Ascending aorta (tissue), 2 donors: ENCODE measurements at regions not wholly inside any gene's neighbourhood (a gene's known extent, or its start where the extent isn't known, plus 50 kb on each side); places are given as distances from the start of the nearest gene placed in this dataset.

ENCODE experiments used
- DNase-seq, 2 donors: peaks; one replicate each; pipeline ENCODE4 v3.0.0-alpha.2; 2019; ENCODE audit warnings: low spot score in 2 of 2
- H3K27ac ChIP-seq, 2 donors: fragments of 200-600 bp; sonication (generic); one replicate each; pipeline ENCODE4 v1.5.1; 2016 to 2017; ENCODE audit warnings: mild to moderate bottlenecking in 1 of 2
- H3K27me3 ChIP-seq: fragments of 200-600 bp; sonication (generic); one replicate; pipeline ENCODE4 v1.5.1; 2017
- H3K36me3 ChIP-seq, 2 donors: fragments of 200-600 bp; sonication (generic); one replicate each; pipeline ENCODE4 v1.5.1; 2016
- H3K4me1 ChIP-seq, 2 donors: fragments of 200-600 bp; sonication (generic); one replicate each; pipeline ENCODE4 v1.5.1; 2016 to 2017; ENCODE audit warnings: mild to moderate bottlenecking in 1 of 2
- H3K4me3 ChIP-seq, 2 donors: fragments of 200-600 bp; sonication (generic); one replicate each; pipeline ENCODE4 v1.5.1; 2016 to 2017; ENCODE audit warnings: mild to moderate bottlenecking in 1 of 2
- H3K9me3 ChIP-seq, 2 donors: fragments of 200-600 bp; sonication (generic); one replicate each; pipeline ENCODE4 v1.5.1; 2016
- CTCF ChIP-seq, 3 experiments: fragments of 200-600 bp in 2 of 3; fragments of 450-650 bp in 1 of 3; sonication (generic) in 2 of 3; IDR thresholded peaks; one replicate each; pipeline ENCODE4 v1.5.1; 2016 to 2019; ENCODE audit warnings: antibody characterized with exemption in 3 of 3, mild to moderate bottlenecking in 1 of 3, moderate library complexity in 1 of 3
- intact Hi-C: fragments of 100-400 bp; cut with DNase I; formaldehyde crosslinking; loops from one replicate; pipeline ENCODE4 v1.15.1; 2023

GRCh38 chr1:63099188-63099587 lies 223.2 kb upstream of the FOXD3 start:
- intact Hi-C loops, result no loop called here
- Histone ChIP-seq H3K36me3 (no peaks in the 10 kb centered on the region), H3K27ac (no peak overlapping the region), H3K27me3 (no peaks in the 10 kb centered on the region), H3K4me3 (no peak overlapping the region), H3K9me3 (no peaks in the 10 kb centered on the region), H3K4me1 (no peaks in the 10 kb centered on the region)
- no peak for DNase-seq
- TF ChIP-seq CTCF (IDR thresholded peaks at IDR 0.05), result no peak

GRCh38 chr1:63101336-63101735 lies 221.0 kb upstream of the FOXD3 start:
- DNase-seq, result no peak
- no peaks in the 10 kb centered on the region for H3K36me3 ChIP-seq
- no peak overlapping the region for H3K27ac ChIP-seq
- H3K9me3 ChIP-seq, result no peaks in the 10 kb centered on the region
- H3K4me3 ChIP-seq, result no peak overlapping the region
- H3K4me1 ChIP-seq, result no peaks in the 10 kb centered on the region
- no peak for TF ChIP-seq CTCF (IDR thresholded peaks at IDR 0.05)
- no peaks in the 10 kb centered on the region for H3K27me3 ChIP-seq
- intact Hi-C loops, result no loop called here

- Histone ChIP-seq H3K27ac (no peak overlapping the region), H3K4me1 (no peaks in the 10 kb centered on the region), H3K36me3 (no peaks in the 10 kb centered on the region), H3K9me3 (no peaks in the 10 kb centered on the region), H3K27me3 (no peaks in the 10 kb centered on the region), H3K4me3 (no peak overlapping the region)
- no peak for DNase-seq
- intact Hi-C loops, result no loop called here
- no peak for TF ChIP-seq CTCF (IDR thresholded peaks at IDR 0.05)
Observed at GRCh38 chr1:63103682-63104081, 218.7 kb upstream of the FOXD3 start.

GRCh38 chr1:63107066-63107465 lies 215.3 kb upstream of the FOXD3 start:
- no peaks in the 10 kb centered on the region for H3K9me3 ChIP-seq
- no peak overlapping the region for H3K4me3 ChIP-seq
- DNase-seq, result no peak
- H3K36me3 ChIP-seq, result no peaks in the 10 kb centered on the region
- H3K27ac ChIP-seq, result no peak overlapping the region
- intact Hi-C loops, result no loop called here
- TF ChIP-seq CTCF (IDR thresholded peaks at IDR 0.05), result no peak
- H3K27me3 ChIP-seq, result no peaks in the 10 kb centered on the region
- H3K4me1 ChIP-seq, result no peaks in the 10 kb centered on the region

- H3K36me3 ChIP-seq, result no peaks in the 10 kb centered on the region
- intact Hi-C loops, result no loop called here
- TF ChIP-seq CTCF (IDR thresholded peaks at IDR 0.05), result no peak
- DNase-seq, result no peak
- H3K27ac ChIP-seq, result no peak overlapping the region
- no peaks in the 10 kb centered on the region for H3K27me3 ChIP-seq
- no peaks in the 10 kb centered on the region for H3K4me1 ChIP-seq
- H3K4me3 ChIP-seq, result no peak overlapping the region
- H3K9me3 ChIP-seq, result no peaks in the 10 kb centered on the region
Observed at GRCh38 chr1:63108206-63108605, 214.2 kb upstream of the FOXD3 start.

GRCh38 chr1:63112155-63112900 lies 210.0 kb upstream of the FOXD3 start:
- intact Hi-C loops, result no loop called here
- DNase-seq, result no peak
- H3K9me3 ChIP-seq, result no peaks in the 10 kb centered on the region
- no peaks in the 10 kb centered on the region for H3K4me1 ChIP-seq
- no peaks in the 10 kb centered on the region for H3K36me3 ChIP-seq
- H3K27ac ChIP-seq, result no peak overlapping the region
- H3K4me3 ChIP-seq, result no peak overlapping the region
- no peak for TF ChIP-seq CTCF (IDR thresholded peaks at IDR 0.05)
- H3K27me3 ChIP-seq, result no peaks in the 10 kb centered on the region
